ENCODE measurements at regions not wholly inside any gene's neighbourhood (a gene's known extent, or its start where the extent isn't known, plus 50 kb on each side); places are given as distances from the start of the nearest gene placed in this dataset.

DNA sequence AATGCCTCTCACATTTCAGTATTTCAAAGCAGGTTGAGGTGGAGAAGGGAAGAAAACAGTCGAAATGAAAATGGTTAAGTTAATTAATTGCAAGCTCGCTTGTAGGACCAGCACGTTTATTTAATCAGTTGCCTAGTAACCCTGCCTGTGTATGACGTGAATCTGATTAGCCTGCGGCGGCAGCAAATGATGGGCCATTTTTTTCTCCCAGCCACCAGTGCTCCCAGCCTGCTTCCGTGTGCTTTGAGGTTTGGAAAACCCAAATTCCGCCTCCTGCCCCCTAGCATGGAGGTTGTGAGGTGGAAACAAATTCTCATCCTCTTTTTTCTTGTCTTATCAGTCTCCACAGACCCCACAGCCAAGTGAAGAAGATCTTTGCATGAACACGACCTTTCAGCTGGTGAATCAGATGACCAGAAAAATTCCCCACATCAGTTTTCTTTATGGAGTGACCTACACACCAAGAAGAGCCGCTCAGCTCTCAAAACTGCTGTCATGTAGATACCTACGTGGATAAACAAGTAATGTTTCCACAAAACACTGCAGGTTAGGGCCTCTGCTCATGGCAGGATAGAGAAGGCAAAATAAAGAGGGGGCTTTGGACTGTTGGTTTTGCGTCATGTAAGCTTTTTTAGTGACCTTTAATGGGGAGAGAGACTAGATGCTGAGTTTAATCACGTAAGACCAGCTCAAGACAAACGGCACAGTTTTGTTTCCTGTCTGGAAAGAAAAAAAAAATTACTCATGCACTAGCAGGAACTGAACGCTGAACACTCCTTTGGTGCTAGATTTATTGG lies 572.9 kb upstream of the NOX3 start:
- TF ChIP-seq EP300 (IDR thresholded peaks at IDR 0.05): no peak
- TF ChIP-seq, protein P1, sequence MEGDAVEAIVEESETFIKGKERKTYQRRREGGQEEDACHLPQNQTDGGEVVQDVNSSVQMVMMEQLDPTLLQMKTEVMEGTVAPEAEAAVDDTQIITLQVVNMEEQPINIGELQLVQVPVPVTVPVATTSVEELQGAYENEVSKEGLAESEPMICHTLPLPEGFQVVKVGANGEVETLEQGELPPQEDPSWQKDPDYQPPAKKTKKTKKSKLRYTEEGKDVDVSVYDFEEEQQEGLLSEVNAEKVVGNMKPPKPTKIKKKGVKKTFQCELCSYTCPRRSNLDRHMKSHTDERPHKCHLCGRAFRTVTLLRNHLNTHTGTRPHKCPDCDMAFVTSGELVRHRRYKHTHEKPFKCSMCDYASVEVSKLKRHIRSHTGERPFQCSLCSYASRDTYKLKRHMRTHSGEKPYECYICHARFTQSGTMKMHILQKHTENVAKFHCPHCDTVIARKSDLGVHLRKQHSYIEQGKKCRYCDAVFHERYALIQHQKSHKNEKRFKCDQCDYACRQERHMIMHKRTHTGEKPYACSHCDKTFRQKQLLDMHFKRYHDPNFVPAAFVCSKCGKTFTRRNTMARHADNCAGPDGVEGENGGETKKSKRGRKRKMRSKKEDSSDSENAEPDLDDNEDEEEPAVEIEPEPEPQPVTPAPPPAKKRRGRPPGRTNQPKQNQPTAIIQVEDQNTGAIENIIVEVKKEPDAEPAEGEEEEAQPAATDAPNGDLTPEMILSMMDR (IDR thresholded peaks at IDR 0.05): no peak
